GM12878 (cell line): ENCODE measurements at regions not wholly inside any gene's neighbourhood (a gene's known extent, or its start where the extent isn't known, plus 50 kb on each side); places are given as distances from the start of the nearest gene placed in this dataset.
"Not testable (repeated sequence)": the region's sequence is repeated elsewhere in the genome, so short reads cannot be mapped to it uniquely, and the experiment has no call there.

Source experiments
- ATAC-seq: fragments of 200-7000 bp; cut with Tn5 transposase; 3 replicates; pipeline ENCODE4 v1.9.1; 2020; ENCODE audit warnings: mild to moderate bottlenecking, moderate library complexity
- BruUV-seq: library from RNA; stranded (reverse); fragments of 400-500 nt; replicated peaks from 2 replicates; lab custom pipeline; 2021; lab: Mats Ljungman, UMichigan
- CTCF ChIA-PET: fragments of 300-600 bp; sonication (Branson Sonifier 250); formaldehyde crosslinking; extraction: SDS; loops from one replicate; lab custom pipeline; 2021; ENCODE audit warnings: inconsistent platforms; lab: Yijun Ruan, JAX
- POLR2A ChIA-PET: fragments of 350-600 bp; formaldehyde crosslinking; extraction: SDS; loops from one replicate; lab custom pipeline; 2021; ENCODE audit warnings: inconsistent platforms; lab: Charles Lee
- RAD21 ChIA-PET: fragments of 300-600 bp; sonication (Branson Sonifier 250); formaldehyde crosslinking; loops from one replicate; lab custom pipeline; 2023; ENCODE audit warnings: antibody characterized with exemption; ENCODE audit not compliant: unreplicated experiment; lab: Charles Lee
- SMC1A ChIA-PET: fragments of 300-600 bp; sonication (Branson Sonifier 250); formaldehyde crosslinking; loops from one replicate; lab custom pipeline; 2023; ENCODE audit not compliant: unreplicated experiment, uncharacterized antibody; lab: Charles Lee
- DNase-seq: peaks from one replicate; pipeline ENCODE4 v3.0.0-alpha.2; 2011; ENCODE audit warnings: low read depth, low spot score
- FAIRE-seq: peaks from 3 replicates; lab custom pipeline; 2011; peaks lifted over from hg19 to GRCh38; lab: Jason Lieb, UNC
- H2AFZ ChIP-seq: 2 replicates; pipeline ENCODE4 v1.6.0; 2011; ENCODE audit warnings: low read depth, low read length, control low read depth; ENCODE audit not compliant: control insufficient read depth
- H3K27ac ChIP-seq: 2 replicates; pipeline ENCODE4 v1.5.1; 2011; ENCODE audit warnings: control low read depth; ENCODE audit not compliant: control insufficient read depth, insufficient read depth
- H3K27me3 ChIP-seq, 2 experiments: replicated peaks in 1 of 2; 2 replicates each; pipeline versions ENCODE4 v1.6.0 to v1.6.1; 2011; ENCODE audit warnings: low read length in 1 of 2; ENCODE audit not compliant: control insufficient read depth in 2 of 2, insufficient read depth in 2 of 2
- H3K36me3 ChIP-seq, 2 experiments: 2 replicates each; pipeline ENCODE4 v1.5.1; 2011; ENCODE audit warnings: low read length in 1 of 2; ENCODE audit not compliant: control insufficient read depth in 2 of 2, insufficient read depth in 2 of 2
- H3K4me1 ChIP-seq: 2 replicates; pipeline ENCODE4 v1.6.1; 2011; ENCODE audit warnings: mild to moderate bottlenecking, low read length, moderate library complexity, mixed read lengths; ENCODE audit not compliant: control insufficient read depth, insufficient read depth
- H3K4me2 ChIP-seq: 2 replicates; pipeline ENCODE4 v1.6.0; 2011; ENCODE audit warnings: control low read depth; ENCODE audit not compliant: control insufficient read depth, insufficient read depth
- H3K4me3 ChIP-seq: fragments of 200-600 bp; sonication (generic); 2 replicates; pipeline ENCODE4 v1.5.1; 2016
- H3K79me2 ChIP-seq: 2 replicates; pipeline ENCODE4 v1.6.0; 2011; ENCODE audit warnings: low read length; ENCODE audit not compliant: control insufficient read depth, insufficient read depth
- H3K9ac ChIP-seq: 2 replicates; pipeline ENCODE4 v1.8.0; 2011; ENCODE audit warnings: low read length, control low read depth, mixed read lengths; ENCODE audit not compliant: control insufficient read depth, insufficient read depth
- H3K9me3 ChIP-seq: replicated peaks from 3 replicates; pipeline ENCODE4 v1.5.1; 2011; ENCODE audit warnings: mild to moderate bottlenecking, low read length; ENCODE audit not compliant: control insufficient read depth, insufficient read depth
- H4K20me1 ChIP-seq: 2 replicates; pipeline ENCODE4 v1.6.0; 2011; ENCODE audit not compliant: control insufficient read depth, insufficient read depth
- CREB1 ChIP-seq: IDR thresholded peaks from 2 replicates; pipeline ENCODE4 v1.6.1; 2012; ENCODE audit warnings: low read depth, mild to moderate bottlenecking, inconsistent platforms
- CREM ChIP-seq: IDR thresholded peaks from 2 replicates; pipeline ENCODE4 v1.6.1; 2014; ENCODE audit warnings: antibody characterized with exemption, low read depth
- RFX5 ChIP-seq: IDR thresholded peaks from 2 replicates; pipeline ENCODE4 v1.6.1; 2011; ENCODE audit warnings: low read depth, low read length, improper control_type of control experiment
- SPI1 ChIP-seq: IDR thresholded peaks from 2 replicates; pipeline ENCODE4 v1.6.1; 2011; ENCODE audit warnings: low read depth, mild to moderate bottlenecking, low read length, moderate library complexity, borderline replicate concordance; ENCODE audit not compliant: insufficient read depth
- WGBS: methylation state at CpG from one replicate; pipeline ENCODE4 v1.1.6; 2016; ENCODE audit warnings: low lambda C conversion rate; ENCODE audit not compliant: insufficient replicate concordance, insufficient coverage; ENCODE audit errors: missing lambda C conversion rate; 5-methylcytosine and 5-hydroxymethylcytosine counted together
- in situ Hi-C: fragments of 300-500 bp; cut with MboI; formaldehyde crosslinking; loops from 9 replicates; pipeline ENCODE4 v1.14.3; 2018; ENCODE audit warnings: mixed read lengths
- intact Hi-C: fragments of 100-400 bp; cut with micrococcal nuclease; formaldehyde crosslinking; loops from one replicate; pipeline ENCODE4 v1.14.2; 2022; ENCODE audit not compliant: unreplicated experiment

DNA sequence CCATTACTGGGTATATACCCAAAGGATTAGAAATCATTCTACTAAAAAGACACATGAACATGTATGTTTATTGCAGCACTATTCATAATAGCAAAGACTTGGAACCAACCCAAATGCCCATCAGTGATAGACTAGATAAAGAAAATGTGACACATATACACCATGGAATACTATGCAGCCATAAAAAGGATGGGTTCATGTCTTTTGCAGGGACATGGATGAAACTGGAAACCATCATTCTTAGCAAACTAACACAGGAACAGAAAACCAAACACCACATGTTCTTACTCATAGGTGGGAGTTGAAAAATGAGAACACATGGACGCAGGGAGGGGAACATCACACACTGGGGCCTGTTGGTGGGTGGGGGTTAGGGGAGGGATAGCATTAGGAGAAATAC lies 92.9 kb upstream of the ZNF648 start:
- BruUV-seq, CTCF ChIA-PET, H3K27ac ChIP-seq, DNase-seq, H3K79me2 ChIP-seq, H3K4me3 ChIP-seq, H2AFZ ChIP-seq, RAD21 ChIA-PET, in situ Hi-C loops, SMC1A ChIA-PET, H3K4me1 ChIP-seq, H3K9me3 ChIP-seq, ATAC-seq, H4K20me1 ChIP-seq, intact Hi-C loops, POLR2A ChIA-PET, H3K27me3 ChIP-seq, H3K4me2 ChIP-seq, FAIRE-seq, H3K9ac ChIP-seq, H3K36me3 ChIP-seq: not testable (repeated sequence)
- 50% methylated on average over 1 of the region's 1 CpG for WGBS

DNA sequence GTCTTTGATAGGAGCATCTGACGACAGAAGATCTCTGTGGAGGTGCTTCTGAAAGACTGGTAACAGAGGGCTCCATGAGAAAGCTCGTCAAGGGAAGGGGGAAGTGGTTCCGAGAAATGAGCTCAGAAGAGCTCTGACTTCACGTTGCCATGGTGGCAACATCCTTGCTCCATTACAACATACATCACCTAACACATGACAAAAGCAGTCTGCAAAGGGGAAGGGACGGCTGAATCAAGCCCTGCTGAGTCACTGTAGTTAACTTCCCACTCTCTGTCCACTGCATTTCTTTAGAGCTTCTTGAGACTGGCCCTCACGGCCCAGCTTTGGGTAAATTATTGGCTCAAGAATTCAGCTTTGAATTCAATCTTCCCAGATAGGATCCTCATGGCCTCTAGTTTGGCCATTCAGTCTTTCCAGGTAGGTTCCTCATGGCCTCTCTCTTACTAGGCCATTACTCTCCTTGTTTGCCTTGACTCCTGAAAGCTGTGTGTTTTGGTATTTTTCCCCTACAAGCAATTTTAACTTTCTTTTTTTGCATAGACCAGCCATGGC lies 88.0 kb upstream of the ZNF648 start:
- intact Hi-C loops = no loop called here
- no TSS peak for BruUV-seq

More for the DNA sequence above, 88.0 kb upstream of the ZNF648 start:
- no peak overlapping the region for H2AFZ ChIP-seq
- H3K27me3 ChIP-seq = no peaks in the 10 kb centered on the region
- in situ Hi-C loops = loop anchor here (10.0 kb wide), 1 partner anchor 635 kb away; the partner anchor contains the start of gene NPL
- no peak overlapping the region for H3K9ac ChIP-seq
- peaks cover 9% of the 10 kb centered on the region for H3K4me1 ChIP-seq
- 49% methylated on average over 6 of the region's 6 CpGs for WGBS
- no peaks in the 10 kb centered on the region for H3K9me3 ChIP-seq
- H3K4me3 ChIP-seq = no peak overlapping the region
- no peak overlapping the region for H3K4me2 ChIP-seq
- CTCF ChIA-PET = interaction anchor here (0.9 to 14.5 kb wide), 6 partner anchors 10 to 633 kb away, joined by 3 to 418 read pairs (median 4); partner anchors contain the start of genes GLUL and TEDDM1
- DNase-seq (no peak), FAIRE-seq (peak; percentile 52), ATAC-seq (peak; percentile 29)
- H3K36me3 ChIP-seq = no peaks in the 10 kb centered on the region
- H3K79me2 ChIP-seq = no peaks in the 10 kb centered on the region
- RAD21 ChIA-PET = interaction anchor here (1.3 to 11.1 kb wide), 2 partner anchors 48 to 245 kb away, joined by 7 to 282 read pairs; partner anchors contain the start of gene GLUL
- no peak overlapping the region for H3K27ac ChIP-seq
- TF ChIP-seq CREM (peak; percentile 54; the same call in 1 of the 2 replicates), RFX5 (no peak), SPI1 (peak; percentile 58), CREB1 (peak; percentile 81)
- TF ChIP-seq, all 136 proteins: peak for 3
- no peaks in the 10 kb centered on the region for H4K20me1 ChIP-seq
- ChIA-PET SMC1A (interaction anchor here (0.8 to 2.2 kb wide), 9 partner anchors 35 to 576 kb away, joined by 3 to 13 read pairs (median 4); no protein-coding TSS in a partner anchor), POLR2A (interaction anchor here (1.0 kb wide), 1 partner anchor 151 kb away, joined by 3 read pairs; no protein-coding TSS in a partner anchor)
